ENCODE measurements at regions not wholly inside any gene's neighbourhood (a gene's known extent, or its start where the extent isn't known, plus 50 kb on each side); places are given as distances from the start of the nearest gene placed in this dataset.
"Not testable (repeated sequence)": the region's sequence is repeated elsewhere in the genome, so short reads cannot be mapped to it uniquely, and the experiment has no call there.

DNA sequence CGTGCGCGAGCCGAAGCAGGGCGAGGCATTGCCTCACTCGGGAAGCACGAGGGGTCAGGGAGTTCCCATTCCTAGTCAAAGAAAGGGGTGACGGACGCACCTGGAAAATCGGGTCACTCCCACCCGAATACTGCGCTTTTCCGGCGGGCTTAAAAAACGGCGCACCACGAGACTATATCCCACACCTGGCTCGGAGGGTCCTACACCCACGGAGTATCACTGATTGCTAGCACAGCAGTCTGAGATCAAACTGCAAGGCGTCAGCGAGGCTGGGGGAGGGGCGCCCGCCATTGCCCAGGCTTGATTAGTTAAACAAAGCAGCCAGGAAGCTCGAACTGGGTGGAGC is 520.0 kb upstream of the GRM7 start:
- not testable (repeated sequence) for DNase-seq (ENCODE audit: low read depth in 4 of 4, low spot score in 3 of 4)

DNA sequence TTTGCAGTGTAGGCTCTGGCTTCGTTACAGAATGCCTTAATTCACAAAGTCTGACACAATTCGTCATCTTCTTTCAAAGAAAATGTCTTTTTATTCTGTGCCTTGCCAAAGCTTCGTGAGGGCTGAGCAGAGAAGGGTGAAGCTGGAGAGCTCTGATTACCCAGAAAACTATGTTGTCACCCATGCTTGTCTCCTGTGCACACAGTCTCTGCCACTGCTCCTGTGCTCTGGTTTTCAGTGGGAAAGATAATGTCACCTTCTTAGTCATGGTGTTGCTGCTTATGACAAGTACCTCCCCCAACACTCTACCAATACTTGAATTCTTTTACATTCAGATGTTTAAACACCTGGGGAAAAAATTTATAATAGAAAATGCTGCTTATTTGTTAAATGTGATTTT is 509.2 kb upstream of the GRM7 start:
- no peak for DNase-seq (ENCODE audit: low read depth in 4 of 4, low spot score in 3 of 4)

DNA sequence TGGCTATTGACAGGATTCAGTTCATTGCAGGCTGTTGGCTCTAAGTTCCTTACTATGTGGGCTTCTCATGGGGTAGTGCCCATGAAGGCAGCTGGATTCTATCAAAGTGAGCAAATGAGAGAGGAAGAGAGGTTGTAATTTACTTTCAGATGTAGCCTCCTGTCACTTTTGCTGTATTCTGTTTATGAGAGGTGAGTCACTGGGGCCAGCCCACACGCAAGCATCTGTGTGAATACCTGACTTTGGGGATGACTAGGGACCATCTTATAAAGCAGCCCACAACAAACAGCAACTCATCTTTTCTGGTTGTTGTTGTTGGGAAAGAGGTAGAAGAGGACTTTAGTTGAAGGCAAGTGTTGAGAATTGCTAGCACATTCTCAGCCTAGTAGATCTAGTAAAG is 506.3 kb upstream of the GRM7 start:
- no peak for DNase-seq (ENCODE audit: low read depth in 4 of 4, low spot score in 3 of 4)

- no peak for DNase-seq (ENCODE audit: low read depth in 4 of 4, low spot score in 3 of 4)
Observed at GRCh38 chr3:6362406-6362805, 498.5 kb upstream of the GRM7 start.

GRCh38 chr3:6367171-6367570 is 493.7 kb upstream of the GRM7 start:
- no peak for DNase-seq (ENCODE audit: low read depth in 4 of 4, low spot score in 3 of 4)

GRCh38 chr3:6392123-6392522 is 468.8 kb upstream of the GRM7 start:
- no peak for DNase-seq (ENCODE audit: low read depth in 4 of 4, low spot score in 3 of 4)

DNA sequence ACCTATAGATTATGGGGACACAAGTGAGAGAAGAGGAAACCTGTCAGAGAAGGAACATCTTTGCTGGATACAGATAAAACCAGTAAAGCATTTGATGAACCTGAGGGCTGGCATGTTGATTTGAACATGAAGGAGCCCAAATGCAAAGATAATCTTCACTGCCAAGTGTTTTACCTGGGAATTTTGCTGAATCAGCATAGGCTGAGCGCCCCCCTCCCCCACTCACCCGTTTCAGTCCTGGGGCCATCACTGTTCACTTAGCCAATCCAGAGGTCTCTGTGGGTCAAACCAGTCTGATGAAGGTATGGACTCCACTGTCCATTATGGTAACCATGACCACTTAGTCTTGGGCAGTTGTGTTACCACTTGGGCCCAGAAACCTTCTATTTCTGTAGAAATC is 466.0 kb upstream of the GRM7 start:
- DNase-seq (ENCODE audit: low read depth in 4 of 4, low spot score in 3 of 4), result no peak

DNA sequence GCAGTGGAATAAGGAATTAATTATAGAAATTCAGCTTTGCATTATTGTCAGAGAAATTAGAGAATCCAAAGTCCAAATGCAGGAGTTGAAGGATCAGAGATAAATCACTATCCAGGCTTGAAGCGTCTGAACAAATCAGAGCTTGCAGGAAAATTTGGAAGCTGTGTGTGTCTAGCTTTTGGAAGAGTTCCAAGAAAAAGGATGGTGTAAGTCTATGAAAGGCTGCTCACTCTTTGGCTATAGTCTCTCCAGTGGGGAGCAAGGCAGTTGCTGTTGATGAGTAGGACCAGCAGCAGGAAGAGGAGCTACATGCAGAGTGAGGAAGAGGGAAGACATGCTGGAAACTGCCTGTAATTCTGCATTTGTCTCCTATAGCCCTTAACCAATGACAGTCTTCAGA is 464.3 kb upstream of the GRM7 start:
- no peak for DNase-seq (ENCODE audit: low read depth in 4 of 4, low spot score in 3 of 4)

DNA sequence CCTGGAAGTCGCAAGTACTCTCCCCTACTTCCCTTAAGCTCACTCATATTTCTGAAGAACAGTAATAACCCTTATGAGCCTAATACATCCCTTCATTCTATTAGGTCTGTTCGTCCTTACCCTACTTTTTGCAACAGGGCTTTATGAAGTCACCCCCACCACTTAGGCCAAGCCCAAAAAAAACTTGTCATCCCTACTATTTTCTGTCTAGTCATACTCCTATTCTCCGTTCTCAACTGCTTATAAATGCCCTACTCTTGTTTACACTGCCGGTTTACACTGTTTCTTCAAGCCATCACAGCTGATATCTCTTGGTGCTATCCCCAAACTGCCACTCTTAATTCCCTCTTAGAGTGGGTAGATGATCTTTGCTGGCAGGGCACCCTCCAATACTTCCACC is 458.2 kb upstream of the GRM7 start:
- not testable (repeated sequence) for DNase-seq (ENCODE audit: low read depth in 4 of 4, low spot score in 3 of 4)

- not testable (repeated sequence) for DNase-seq (ENCODE audit: low read depth in 4 of 4, low spot score in 3 of 4)
Observed at GRCh38 chr3:6406923-6407322, 454.0 kb upstream of the GRM7 start.

DNA sequence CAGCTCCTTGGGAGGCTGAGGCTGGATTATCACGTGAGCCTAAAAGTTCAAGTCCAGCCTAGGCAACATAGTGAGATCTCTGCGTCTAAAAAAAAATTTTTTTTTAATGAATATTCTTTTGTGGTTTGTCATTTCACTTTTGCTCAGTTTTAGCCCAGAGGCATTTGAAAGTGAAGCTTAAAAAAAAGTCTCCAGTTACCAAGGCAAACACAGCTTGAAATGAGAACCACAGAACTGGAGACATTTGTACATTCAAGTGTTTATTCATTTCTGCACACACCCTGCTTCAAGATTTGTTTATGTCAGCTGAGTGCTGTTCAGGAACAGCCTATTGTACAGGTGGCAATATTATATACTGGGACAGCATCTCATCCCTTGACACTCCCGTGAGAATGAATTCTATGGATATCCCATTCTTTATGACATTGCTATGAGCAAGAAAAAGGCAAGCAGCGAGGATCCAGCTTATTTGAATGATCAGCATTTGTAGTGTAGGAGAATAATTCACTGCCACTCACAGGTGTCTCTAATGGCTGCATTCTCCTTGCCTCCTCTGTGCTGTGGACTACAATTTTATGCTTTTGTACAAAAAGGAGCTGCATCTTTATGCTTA is 444.8 kb upstream of the GRM7 start:
- DNase-seq (ENCODE audit: low read depth in 4 of 4, low spot score in 3 of 4), result no peak

DNA sequence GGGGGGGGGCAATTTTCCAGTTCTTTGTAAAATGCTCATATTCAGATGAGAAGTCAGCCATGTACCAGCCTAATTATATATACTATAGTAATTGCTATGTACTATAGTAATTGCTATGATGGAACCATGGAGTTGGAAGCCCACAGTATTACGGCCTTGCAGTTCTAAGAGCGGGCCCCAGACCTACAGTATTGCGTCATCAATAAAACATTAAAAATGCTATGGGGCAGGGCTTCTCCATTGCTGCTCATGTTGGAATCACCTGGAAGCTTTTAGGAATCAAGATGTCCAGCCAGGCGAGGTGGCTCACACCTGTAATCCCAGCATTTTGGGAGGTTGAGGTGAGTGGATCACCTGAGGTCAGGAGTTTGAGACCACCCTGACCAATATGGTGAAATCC is 443.7 kb upstream of the GRM7 start:
- no peak for DNase-seq (ENCODE audit: low read depth in 4 of 4, low spot score in 3 of 4)

GRCh38 chr3:6418485-6418884 is 442.4 kb upstream of the GRM7 start:
- DNase-seq (ENCODE audit: low read depth in 4 of 4, low spot score in 3 of 4), result no peak

DNA sequence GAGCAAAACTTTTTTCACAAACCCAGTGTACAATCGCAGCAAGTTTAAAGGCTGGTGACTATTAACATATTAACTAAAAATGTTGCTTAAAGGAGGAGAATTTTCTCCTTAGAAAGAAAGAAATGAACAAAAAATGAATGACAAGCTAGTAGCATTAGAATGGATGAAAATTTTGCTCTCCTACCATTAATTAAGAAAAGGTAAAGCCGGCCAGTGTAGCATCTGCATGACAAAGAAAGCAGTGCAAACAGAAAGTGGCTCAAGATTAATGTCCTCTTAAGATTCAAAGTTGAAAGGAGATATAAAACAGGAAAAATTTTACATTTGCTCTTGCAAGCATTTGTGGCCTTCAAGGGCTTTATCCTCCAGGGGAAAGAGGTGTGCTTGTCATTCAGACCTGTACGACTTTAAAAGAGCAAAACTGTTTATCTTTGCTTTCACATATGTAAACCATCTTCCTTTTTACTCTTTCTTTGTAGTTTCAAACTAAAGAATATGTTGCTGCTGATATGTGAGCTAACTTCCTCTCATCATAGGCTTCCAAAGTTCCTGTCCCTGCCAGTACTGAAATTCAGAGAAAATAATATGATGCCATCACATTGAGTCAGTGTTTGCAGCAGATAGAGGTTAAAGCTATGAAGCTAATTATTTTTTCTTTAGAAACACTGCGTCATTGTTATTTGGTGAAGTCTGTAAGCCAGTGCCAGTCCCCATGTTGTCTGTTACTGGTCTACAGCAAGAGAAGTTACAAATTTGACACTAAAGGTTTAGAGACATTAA is 439.1 kb upstream of the GRM7 start:
- DNase-seq (ENCODE audit: low read depth in 4 of 4, low spot score in 3 of 4), result no peak

GRCh38 chr3:6425289-6425820 is 435.6 kb upstream of the GRM7 start:
- DNase-seq (ENCODE audit: low read depth in 4 of 4, low spot score in 3 of 4), result no peak

DNA sequence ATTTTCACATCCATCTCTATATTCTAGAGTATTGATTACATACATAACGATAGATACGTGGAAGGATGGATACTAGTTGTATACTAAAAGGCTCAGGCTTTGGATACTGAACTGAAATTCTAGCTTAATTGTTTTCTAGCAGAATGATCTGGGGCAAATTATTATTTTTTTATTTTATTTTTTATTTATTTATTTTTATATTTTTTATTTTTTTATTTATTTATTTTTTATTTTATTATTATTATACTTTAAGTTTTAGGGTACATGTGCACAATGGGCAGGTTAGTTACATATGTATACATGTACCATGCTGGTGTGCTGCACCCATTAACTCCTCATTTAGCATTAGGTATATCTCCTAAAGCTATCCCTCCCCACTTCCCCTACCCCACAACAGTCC is 432.6 kb upstream of the GRM7 start:
- DNase-seq (ENCODE audit: low read depth in 4 of 4, low spot score in 3 of 4), result not testable (repeated sequence)

- no peak for DNase-seq (ENCODE audit: low read depth in 4 of 4, low spot score in 3 of 4)
Observed at GRCh38 chr3:6435951-6436350, 425.0 kb upstream of the GRM7 start.

DNA sequence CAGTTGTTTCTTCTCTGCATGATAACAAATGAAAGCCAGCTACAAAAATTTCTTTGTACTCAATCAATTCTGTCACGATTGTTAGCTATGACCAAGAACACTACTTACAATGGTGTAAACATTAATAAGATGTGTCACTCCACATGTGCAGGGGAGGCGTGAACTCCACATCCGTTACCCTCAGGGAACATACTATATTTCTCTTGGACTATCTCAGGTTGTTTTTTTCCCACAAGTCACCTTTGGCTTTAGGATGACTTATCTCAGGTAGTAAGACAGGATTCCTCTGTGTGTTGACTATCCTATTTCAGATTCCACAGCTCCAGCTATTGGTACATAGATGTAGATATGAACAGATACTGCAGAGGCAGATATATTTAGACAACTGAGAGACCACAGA is 423.3 kb upstream of the GRM7 start:
- no peak for DNase-seq (ENCODE audit: low read depth in 4 of 4, low spot score in 3 of 4)

GRCh38 chr3:6438031-6438430 is 422.9 kb upstream of the GRM7 start:
- DNase-seq (ENCODE audit: low read depth in 4 of 4, low spot score in 3 of 4), result no peak

DNA sequence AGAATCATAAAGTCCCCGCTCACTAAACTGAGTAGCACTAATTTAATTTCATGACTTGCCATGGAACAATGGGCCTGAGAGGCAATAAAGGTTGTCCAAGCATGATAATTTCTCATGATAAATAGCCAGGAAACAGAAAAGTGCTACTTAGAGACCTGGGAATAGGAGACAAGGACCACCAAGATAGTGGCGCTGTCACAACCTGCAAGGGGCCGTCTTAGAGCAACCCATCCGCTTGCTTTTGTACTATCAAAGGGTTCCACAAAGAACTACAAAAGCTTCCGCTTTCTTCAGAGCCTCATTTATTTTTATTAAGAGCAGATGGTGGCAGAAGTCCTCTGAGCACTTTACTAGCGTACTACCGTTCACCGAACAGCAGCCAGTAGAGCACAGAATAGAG is 421.7 kb upstream of the GRM7 start:
- DNase-seq (ENCODE audit: low read depth in 4 of 4, low spot score in 3 of 4), result no peak

- no peak for DNase-seq (ENCODE audit: low read depth in 4 of 4, low spot score in 3 of 4)
Observed at GRCh38 chr3:6439824-6440223, 421.1 kb upstream of the GRM7 start.

- no peak for DNase-seq (ENCODE audit: low read depth in 4 of 4, low spot score in 3 of 4)
Observed at GRCh38 chr3:6444888-6445658, 415.8 kb upstream of the GRM7 start.
